Posterior vena cava (tissue), 2 donors: ENCODE measurements at regions not wholly inside any gene's neighbourhood (a gene's known extent, or its start where the extent isn't known, plus 50 kb on each side); places are given as distances from the start of the nearest gene placed in this dataset.

Experiments
- DNase-seq: peaks from one replicate; pipeline ENCODE4 v3.0.0-alpha.2; 2020; ENCODE audit warnings: low spot score
- intact Hi-C, 2 donors: fragments of 100-400 bp; cut with DNase I; formaldehyde crosslinking; loops; one replicate each; pipeline versions ENCODE4 v1.14.1 to v1.14.2; 2022 to 2023
- donor health status: DM: yes; HTN: yes; CAD: no.
- donor health status: DM: yes; HTN: yes; CAD: no.

GRCh38 chr17:13775450-13775849, 173.7 kb upstream of the HS3ST3A1 start:
- intact Hi-C loops = no loop called here
- no peak for DNase-seq

- no peak for DNase-seq
- intact Hi-C loops = no loop called here
Measured at GRCh38 chr17:13776027-13776551, 174.4 kb upstream of the HS3ST3A1 start.

GRCh38 chr17:13777003-13777402, 175.3 kb upstream of the HS3ST3A1 start:
- intact Hi-C loops = no loop called here
- DNase-seq = no peak

GRCh38 chr17:13784434-13785095, 182.8 kb upstream of the HS3ST3A1 start:
- DNase-seq = no peak
- intact Hi-C loops = no loop called here

- DNase-seq = no peak
- intact Hi-C loops = no loop called here
Measured at GRCh38 chr17:13785981-13786598, 184.4 kb upstream of the HS3ST3A1 start.

GRCh38 chr17:13787636-13788035, 185.9 kb upstream of the HS3ST3A1 start:
- no peak for DNase-seq
- intact Hi-C loops = no loop called here

- DNase-seq = no peak
- intact Hi-C loops = no loop called here
Measured at GRCh38 chr17:13788385-13788784, 186.7 kb upstream of the HS3ST3A1 start.

GRCh38 chr17:13792314-13792713, 190.6 kb upstream of the HS3ST3A1 start:
- no peak for DNase-seq
- intact Hi-C loops = no loop called here

- no peak for DNase-seq
- intact Hi-C loops = no loop called here
Measured at GRCh38 chr17:13793951-13794350, 192.2 kb upstream of the HS3ST3A1 start.

- no peak for DNase-seq
- intact Hi-C loops = no loop called here
Measured at GRCh38 chr17:13797863-13798262, 196.1 kb upstream of the HS3ST3A1 start.

- intact Hi-C loops = no loop called here
- no peak for DNase-seq
Measured at GRCh38 chr17:13806092-13806491, 204.4 kb upstream of the HS3ST3A1 start.

- no peak for DNase-seq
- intact Hi-C loops = no loop called here
Measured at GRCh38 chr17:13807103-13807502, 205.4 kb upstream of the HS3ST3A1 start.

- intact Hi-C loops = no loop called here
- no peak for DNase-seq
Measured at GRCh38 chr17:13812350-13812749, 210.6 kb upstream of the HS3ST3A1 start.

GRCh38 chr17:13813347-13814240, 211.9 kb upstream of the HS3ST3A1 start:
- intact Hi-C loops = no loop called here
- no peak for DNase-seq

GRCh38 chr17:13822700-13823099, 221.0 kb upstream of the HS3ST3A1 start:
- intact Hi-C loops = no loop called here
- no peak for DNase-seq

- intact Hi-C loops = no loop called here
- DNase-seq = no peak
Measured at GRCh38 chr17:13825526-13826040, 223.9 kb upstream of the HS3ST3A1 start.

GRCh38 chr17:13827118-13827517, 225.4 kb upstream of the HS3ST3A1 start:
- DNase-seq = no peak
- intact Hi-C loops = no loop called here

- no peak for DNase-seq
- intact Hi-C loops = no loop called here
Measured at GRCh38 chr17:13833921-13834320, 232.2 kb upstream of the HS3ST3A1 start.

GRCh38 chr17:13835151-13835550, 233.4 kb upstream of the HS3ST3A1 start:
- intact Hi-C loops = no loop called here
- no peak for DNase-seq

- intact Hi-C loops = no loop called here
- DNase-seq = no peak
Measured at GRCh38 chr17:13837417-13837816, 231.9 kb upstream of the COX10 start.
